HepG2 (cell line): ENCODE measurements at regions not wholly inside any gene's neighbourhood (a gene's known extent, or its start where the extent isn't known, plus 50 kb on each side); places are given as distances from the start of the nearest gene placed in this dataset.

Source experiments
- ATAC-seq: fragments of 200-7000 bp; cut with Tn5 transposase; 3 replicates; pipeline ENCODE4 v1.9.1; 2020; ENCODE audit warnings: mild to moderate bottlenecking, moderate library complexity
- BruUV-seq: library from RNA; stranded (reverse); fragments of 400-500 nt; replicated peaks from 2 replicates; lab custom pipeline; 2021; lab: Mats Ljungman, UMichigan
- CTCF ChIA-PET: fragments of 300-600 bp; formaldehyde crosslinking; extraction: SDS; loops from one replicate; lab custom pipeline; 2021; ENCODE audit warnings: low total read pairs, inconsistent platforms, low intra/inter-chr PET ratio; lab: Yijun Ruan, JAX
- POLR2A ChIA-PET: fragments of 350-600 bp; sonication (Branson Sonifier 250); formaldehyde crosslinking; loops from one replicate; lab custom pipeline; 2020; ENCODE audit warnings: antibody characterized with exemption, inconsistent platforms; lab: Yijun Ruan, JAX
- DNase-seq: peaks from one replicate; pipeline ENCODE4 v3.0.0-alpha.2; 2015; ENCODE audit warnings: low spot score
- FAIRE-seq: peaks from 3 replicates; lab custom pipeline; 2011; peaks lifted over from hg19 to GRCh38; lab: Jason Lieb, UNC
- H2AFZ ChIP-seq: one replicate; pipeline ENCODE4 v1.6.1; 2011; ENCODE audit warnings: low read length, inconsistent platforms
- H3K27ac ChIP-seq: fragments of 300-600 bp; 3 replicates; pipeline ENCODE4 v1.8.0; 2011; ENCODE audit warnings: mixed run types, mild to moderate bottlenecking, mixed read lengths, low read length, inconsistent platforms; ENCODE audit not compliant: insufficient read depth; ENCODE audit errors: extremely low read length
- H3K27me3 ChIP-seq, 2 experiments: fragments of 200-600 bp in 1 of 2; 2 replicates in 1 of 2; 3 replicates in 1 of 2; pipeline versions ENCODE4 v1.6.0 to v1.8.0; 2011; ENCODE audit warnings: low read length in 2 of 2, mild to moderate bottlenecking in 2 of 2, moderate library complexity in 2 of 2, inconsistent platforms in 1 of 2; ENCODE audit not compliant: insufficient read depth in 2 of 2, control insufficient read depth in 1 of 2
- H3K36me3 ChIP-seq, 2 experiments: fragments of 200-600 bp in 1 of 2; replicated peaks in 1 of 2; 2 replicates in 1 of 2; 3 replicates in 1 of 2; pipeline versions ENCODE4 v1.5.1 to v1.8.0; 2011; ENCODE audit warnings: low read length in 2 of 2, inconsistent platforms in 1 of 2; ENCODE audit not compliant: insufficient read depth in 2 of 2, control insufficient read depth in 1 of 2
- H3K4me1 ChIP-seq: 2 replicates; pipeline ENCODE4 v1.5.1; 2012; ENCODE audit warnings: low read length, inconsistent platforms; ENCODE audit not compliant: insufficient read depth
- H3K4me2 ChIP-seq: 2 replicates; pipeline ENCODE4 v1.6.0; 2011; ENCODE audit warnings: low read depth, low read length, inconsistent platforms
- H3K4me3 ChIP-seq, 3 experiments: fragments of 200-600 bp in 1 of 3; sonication (generic), shearing (Covaris generic) in 1 of 3; replicated peaks in 1 of 3; 2 replicates each; pipeline ENCODE4 v1.5.1; 2011 to 2016; ENCODE audit warnings: low read length in 3 of 3, inconsistent platforms in 2 of 3, low read depth in 2 of 3, mild to moderate bottlenecking in 2 of 3, control low read depth in 1 of 3, mixed read lengths in 1 of 3; ENCODE audit not compliant: insufficient read depth in 1 of 3
- H3K79me2 ChIP-seq: one replicate; pipeline ENCODE4 v1.6.1; 2011; ENCODE audit warnings: low read length, inconsistent platforms; ENCODE audit not compliant: insufficient read depth
- H3K9ac ChIP-seq: 2 replicates; pipeline ENCODE4 v1.6.0; 2011; ENCODE audit warnings: mild to moderate bottlenecking, low read depth, low read length, inconsistent platforms; ENCODE audit not compliant: insufficient read depth
- H3K9me3 ChIP-seq: 2 replicates; pipeline ENCODE4 v1.5.1; 2012; ENCODE audit warnings: mild to moderate bottlenecking, low read length
- H4K20me1 ChIP-seq: 2 replicates; pipeline ENCODE4 v1.6.0; 2011; ENCODE audit warnings: inconsistent platforms, mild to moderate bottlenecking, low read length, moderate library complexity; ENCODE audit not compliant: insufficient read depth
- BCL6 ChIP-seq: IDR thresholded peaks from 2 replicates; pipeline ENCODE4 v1.6.1; 2016; ENCODE audit warnings: missing genetic modification reagents, missing compliant biosample characterization
- GTF3A ChIP-seq: sonication (generic); formaldehyde crosslinking; conservative IDR thresholded peaks from 2 replicates; pipeline ENCODE4 v1.4.0; 2020; ENCODE audit warnings: mild to moderate bottlenecking, missing genetic modification reagents
- JARID2 ChIP-seq: sonication (generic); formaldehyde crosslinking; IDR thresholded peaks from 2 replicates; pipeline ENCODE4 v1.8.1; 2023; ENCODE audit warnings: missing genetic modification reagents, inconsistent platforms; ENCODE audit not compliant: insufficient replicate concordance
- NFAT5 ChIP-seq: sonication (generic); formaldehyde crosslinking; IDR thresholded peaks from 2 replicates; pipeline ENCODE4 v1.4.0; 2020; ENCODE audit warnings: missing genetic modification reagents
- RAD21 ChIP-seq: fragments of 450-650 bp; formaldehyde crosslinking; IDR thresholded peaks from 2 replicates; pipeline ENCODE4 v1.5.0; 2020; ENCODE audit warnings: mild to moderate bottlenecking
- SNAPC2 ChIP-seq: sonication (generic); formaldehyde crosslinking; IDR thresholded peaks from 2 replicates; pipeline ENCODE4 v1.8.1; 2022; ENCODE audit warnings: mild to moderate bottlenecking, missing genetic modification reagents
- SNAPC4 ChIP-seq: sonication (generic); formaldehyde crosslinking; IDR thresholded peaks from 2 replicates; pipeline ENCODE4 v1.4.0; 2020; ENCODE audit warnings: mild to moderate bottlenecking, missing genetic modification reagents
- SRF ChIP-seq: IDR thresholded peaks from 2 replicates; pipeline ENCODE4 v1.6.1; 2011; ENCODE audit warnings: mild to moderate bottlenecking, low read depth, low read length, moderate library complexity
- SRSF1 ChIP-seq: fragments of 200-400 bp; formaldehyde crosslinking; optimal IDR thresholded peaks from 2 replicates; pipeline ENCODE3; 2017; ENCODE audit warnings: mild to moderate bottlenecking, low read depth, low read length, moderate library complexity
- TSC22D2 ChIP-seq: sonication (generic); formaldehyde crosslinking; IDR thresholded peaks from 2 replicates; pipeline ENCODE4 v1.5.1; 2020; ENCODE audit warnings: missing genetic modification reagents, mild to moderate bottlenecking, borderline replicate concordance
- ZFP37 ChIP-seq: sonication (generic); formaldehyde crosslinking; IDR thresholded peaks from 2 replicates; pipeline ENCODE4 v1.4.0; 2020; ENCODE audit warnings: missing genetic modification reagents, borderline replicate concordance
- ZMYM4 ChIP-seq: sonication (generic); formaldehyde crosslinking; IDR thresholded peaks from 2 replicates; pipeline ENCODE4 v1.8.1; 2023; ENCODE audit warnings: mild to moderate bottlenecking, missing genetic modification reagents
- ZNF343 ChIP-seq: sonication (generic); formaldehyde crosslinking; IDR thresholded peaks from 2 replicates; pipeline ENCODE4 v1.4.0; 2020; ENCODE audit warnings: mild to moderate bottlenecking, missing genetic modification reagents
- ZNF430 ChIP-seq: sonication (generic); formaldehyde crosslinking; IDR thresholded peaks from 2 replicates; pipeline ENCODE4 v1.9.0; 2021; ENCODE audit warnings: mild to moderate bottlenecking, missing genetic modification reagents
- ZNF713 ChIP-seq: sonication (generic); formaldehyde crosslinking; IDR thresholded peaks from 2 replicates; pipeline ENCODE4 v1.4.0; 2020; ENCODE audit warnings: mild to moderate bottlenecking, missing genetic modification reagents
- WGBS: methylation state at CpG from one replicate; pipeline ENCODE4 v1.1.6; 2017; ENCODE audit warnings: low lambda C conversion rate; 5-methylcytosine and 5-hydroxymethylcytosine counted together
- in situ Hi-C: cut with HindIII; loops from 2 replicates; pipeline ENCODE4 v1.10.0; 2017; ENCODE audit warnings: low pct_unique_long_range_greater_than_20kb; ENCODE audit not compliant: extremely low pct_ligation_motif_present
- intact Hi-C: fragments of 100-400 bp; cut with micrococcal nuclease; formaldehyde crosslinking; loops from one replicate; pipeline ENCODE4 v1.10.0; 2022; ENCODE audit not compliant: unreplicated experiment

GRCh38 chr6:169972736-169973135 is 221.3 kb downstream of the ERMARD start (continued):
- TF ChIP-seq SRF, result no peak
- TF ChIP-seq BCL6 (CRISPR knock-in tag), result no peak
- no peak for TF ChIP-seq ZMYM4 (CRISPR knock-in tag)

- Histone ChIP-seq H3K27me3 (peaks cover 23 to 66% of the 10 kb centered on the region in 2 experiments), H3K79me2 (no peaks in the 10 kb centered on the region), H3K36me3 (no peaks in the 10 kb centered on the region), H3K27ac (no peak overlapping the region), H4K20me1 (no peaks in the 10 kb centered on the region), H3K9ac (no peak overlapping the region), H2AFZ (no peak overlapping the region), H3K4me1 (no peaks in the 10 kb centered on the region), H3K9me3 (no peaks in the 10 kb centered on the region), H3K4me3 (no peak overlapping the region), H3K4me2 (no peak overlapping the region)
- ChIA-PET POLR2A (no interaction called here), CTCF (no interaction called here)
- FAIRE-seq (no peak), DNase-seq (no peak), ATAC-seq (no peak)
- BruUV-seq, result no TSS peak
- in situ Hi-C loops (no loop called here), intact Hi-C loops (no loop called here)
- WGBS, result 19% methylated on average over 13 of the region's 15 CpGs
- TF ChIP-seq SNAPC2 (CRISPR knock-in tag), result no peak
- no peak for TF ChIP-seq SRSF1
- no peak for TF ChIP-seq ZNF343 (CRISPR knock-in tag)
- TF ChIP-seq JARID2 (CRISPR knock-in tag), result no peak
- no peak for TF ChIP-seq ZNF430 (CRISPR knock-in tag)
- TF ChIP-seq TSC22D2 (CRISPR knock-in tag), result no peak
- no peak for TF ChIP-seq GTF3A (CRISPR knock-in tag)
- no peak for TF ChIP-seq RAD21
- no peak for TF ChIP-seq ZFP37
- no peak for TF ChIP-seq ZNF713 (CRISPR knock-in tag)
- TF ChIP-seq NFAT5 (CRISPR knock-in tag), result no peak
- no peak for TF ChIP-seq SNAPC4
Observed at GRCh38 chr6:169972101-169972651, 220.8 kb downstream of the ERMARD start.
